Coronary artery (tissue), 2 donors: ENCODE measurements at regions not wholly inside any gene's neighbourhood (a gene's known extent, or its start where the extent isn't known, plus 50 kb on each side); places are given as distances from the start of the nearest gene placed in this dataset.
"Not testable (repeated sequence)": the region's sequence is repeated elsewhere in the genome, so short reads cannot be mapped to it uniquely, and the experiment has no call there.

Source experiments
- DNase-seq: peaks from one replicate; pipeline ENCODE4 v3.0.0-alpha.2; 2017; ENCODE audit warnings: low spot score
- H3K27ac ChIP-seq, 2 donors: fragments of 200-600 bp; sonication (generic); one replicate each; pipeline ENCODE4 v1.5.1; 2016 to 2019
- H3K4me3 ChIP-seq: fragments of 200-600 bp; sonication (generic); 2 replicates; pipeline ENCODE4 v1.5.1; 2016; ENCODE audit warnings: mild to moderate bottlenecking, moderate library complexity
- TF ChIP-seq, protein P1 (sequence below): fragments of 200-600 bp; sonication (generic); IDR thresholded peaks from one replicate; pipeline ENCODE4 v1.5.1; 2019; ENCODE audit warnings: antibody characterized with exemption

DNA sequence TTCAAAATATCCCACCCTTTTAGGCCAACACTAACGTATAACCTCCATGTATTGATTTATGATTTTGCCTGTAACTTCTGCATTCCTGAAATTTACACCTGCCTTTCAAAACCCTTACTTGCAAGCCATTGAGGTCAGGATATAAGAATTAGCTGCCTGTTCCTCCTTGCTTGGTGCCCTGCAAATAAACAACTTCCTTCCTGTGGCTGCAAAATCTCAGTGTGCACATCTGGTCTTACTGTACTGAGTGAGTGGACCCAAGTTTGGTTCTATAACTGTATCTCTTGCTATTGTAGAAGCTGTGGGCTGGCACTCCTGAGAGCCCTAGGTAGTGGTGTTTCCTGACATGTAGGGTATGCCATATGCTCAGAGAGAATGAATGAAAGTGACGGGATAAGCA is 191.1 kb upstream of the RASGRP1 start:
- no peak for DNase-seq
- TF ChIP-seq, protein P1, sequence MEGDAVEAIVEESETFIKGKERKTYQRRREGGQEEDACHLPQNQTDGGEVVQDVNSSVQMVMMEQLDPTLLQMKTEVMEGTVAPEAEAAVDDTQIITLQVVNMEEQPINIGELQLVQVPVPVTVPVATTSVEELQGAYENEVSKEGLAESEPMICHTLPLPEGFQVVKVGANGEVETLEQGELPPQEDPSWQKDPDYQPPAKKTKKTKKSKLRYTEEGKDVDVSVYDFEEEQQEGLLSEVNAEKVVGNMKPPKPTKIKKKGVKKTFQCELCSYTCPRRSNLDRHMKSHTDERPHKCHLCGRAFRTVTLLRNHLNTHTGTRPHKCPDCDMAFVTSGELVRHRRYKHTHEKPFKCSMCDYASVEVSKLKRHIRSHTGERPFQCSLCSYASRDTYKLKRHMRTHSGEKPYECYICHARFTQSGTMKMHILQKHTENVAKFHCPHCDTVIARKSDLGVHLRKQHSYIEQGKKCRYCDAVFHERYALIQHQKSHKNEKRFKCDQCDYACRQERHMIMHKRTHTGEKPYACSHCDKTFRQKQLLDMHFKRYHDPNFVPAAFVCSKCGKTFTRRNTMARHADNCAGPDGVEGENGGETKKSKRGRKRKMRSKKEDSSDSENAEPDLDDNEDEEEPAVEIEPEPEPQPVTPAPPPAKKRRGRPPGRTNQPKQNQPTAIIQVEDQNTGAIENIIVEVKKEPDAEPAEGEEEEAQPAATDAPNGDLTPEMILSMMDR, result no peak
- Histone ChIP-seq H3K27ac (no peak overlapping the region), H3K4me3 (no peak overlapping the region)

DNA sequence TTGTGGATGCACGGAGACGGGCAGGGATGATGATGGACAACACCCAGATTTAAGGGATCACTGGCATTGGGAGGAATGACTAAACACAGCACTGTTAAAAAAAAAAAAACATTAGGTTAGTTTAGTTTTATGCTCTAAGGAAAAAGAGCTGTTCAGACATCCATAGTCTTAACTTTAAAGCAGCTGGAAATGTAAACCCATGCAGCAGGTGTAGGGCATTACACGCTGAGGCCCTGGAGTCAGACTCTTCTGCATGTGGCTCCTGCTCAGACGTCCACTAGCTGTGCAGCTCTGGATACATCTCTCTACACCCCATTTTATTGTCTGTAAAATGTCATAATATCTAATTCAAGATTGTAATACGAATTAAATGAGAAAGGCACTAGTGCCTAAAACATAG is 191.8 kb upstream of the RASGRP1 start:
- no peak overlapping the region for H3K27ac ChIP-seq
- H3K4me3 ChIP-seq, result no peak overlapping the region
- DNase-seq, result no peak
- TF ChIP-seq, protein P1, result no peak

DNA sequence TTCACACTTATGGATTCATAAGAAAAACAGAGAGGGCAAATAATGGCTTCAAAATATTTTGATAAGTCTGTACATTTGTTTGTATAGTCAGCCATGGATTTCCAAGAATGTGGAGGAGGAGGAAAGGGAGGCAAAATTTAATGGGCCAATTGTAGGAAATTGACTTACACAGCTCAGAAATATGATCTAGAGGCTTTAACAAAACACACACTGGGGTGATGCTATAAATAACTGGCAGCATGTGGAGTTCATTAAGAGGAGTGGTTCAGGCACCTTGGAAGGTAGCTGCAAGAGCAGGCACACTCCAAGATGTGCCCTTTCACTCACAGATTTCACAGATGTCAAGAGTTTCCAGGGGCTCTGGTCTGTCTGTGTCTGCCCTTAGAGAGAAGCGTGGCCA is 193.4 kb upstream of the RASGRP1 start:
- Histone ChIP-seq H3K27ac (no peak overlapping the region), H3K4me3 (no peak overlapping the region)
- TF ChIP-seq, protein P1, result no peak
- DNase-seq, result no peak

DNA sequence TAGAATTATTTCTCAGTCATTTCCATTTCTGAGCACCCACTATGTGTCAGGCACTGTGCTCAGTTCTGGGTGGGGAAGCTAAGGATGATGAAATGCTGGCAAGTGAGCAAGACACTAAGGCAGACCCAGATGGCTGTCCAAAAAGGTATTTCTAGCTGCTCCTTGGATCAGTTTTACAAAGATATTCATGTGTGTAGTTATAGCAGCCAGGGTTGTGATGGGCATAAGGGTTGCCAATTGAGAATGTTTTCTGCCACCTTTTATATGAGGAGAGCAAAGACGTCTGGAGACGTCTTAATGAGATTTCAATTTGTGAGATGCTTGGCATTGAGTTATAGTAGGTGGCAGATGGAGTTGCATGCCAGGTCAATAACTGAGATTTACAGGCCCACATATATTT is 197.1 kb upstream of the RASGRP1 start:
- TF ChIP-seq, protein P1, result no peak
- Histone ChIP-seq H3K4me3 (no peak overlapping the region), H3K27ac (no peak overlapping the region)
- no peak for DNase-seq

DNA sequence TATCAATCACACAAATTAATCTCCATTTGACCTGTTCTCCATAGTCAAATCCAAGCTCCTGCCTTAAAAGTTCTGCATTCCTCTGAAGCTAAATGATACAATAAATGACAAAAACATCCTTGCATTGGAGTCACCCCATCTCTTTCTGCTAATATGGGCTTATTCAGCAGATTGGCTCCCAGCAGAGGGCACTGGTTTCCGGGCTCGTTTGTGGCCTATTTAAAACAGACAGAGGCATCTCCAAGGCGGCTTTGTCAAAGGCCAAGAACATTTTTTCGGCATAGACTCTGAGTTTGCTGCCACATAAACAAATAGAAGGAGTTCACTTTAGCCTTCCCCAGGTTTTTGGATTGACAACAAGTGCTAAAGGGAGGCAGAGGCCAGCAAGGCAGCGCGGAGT is 204.4 kb upstream of the RASGRP1 start:
- peak overlapping the region; percentile 16 for H3K4me3 ChIP-seq
- TF ChIP-seq, protein P1, result no peak
- no peak for DNase-seq
- H3K27ac ChIP-seq, result peak overlapping the region in 1 of 2 donors; percentile 67

DNA sequence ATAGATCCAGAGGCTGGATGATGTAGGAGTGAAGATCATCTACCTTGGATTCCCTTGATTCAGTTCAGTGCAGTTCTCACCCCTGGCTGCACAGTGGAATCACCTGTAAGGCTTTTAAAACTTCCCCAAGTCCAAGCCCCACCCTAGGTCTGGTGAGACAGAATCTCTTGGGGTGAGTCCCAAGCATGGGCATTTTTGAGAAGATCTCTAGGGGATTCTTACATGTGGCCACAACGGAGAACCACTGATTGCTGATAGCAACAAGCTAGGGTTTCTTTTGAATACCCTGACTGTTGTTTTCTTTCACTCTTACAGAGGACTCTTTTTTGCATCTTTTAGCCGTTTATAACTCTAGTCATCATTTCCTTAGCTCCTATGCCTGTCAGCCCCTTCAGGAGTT is 204.9 kb upstream of the RASGRP1 start:
- Histone ChIP-seq H3K4me3 (peak overlapping the region; percentile 16), H3K27ac (peak overlapping the region in 1 of 2 donors; percentile 67)
- no peak for DNase-seq
- TF ChIP-seq, protein P1, result no peak

DNA sequence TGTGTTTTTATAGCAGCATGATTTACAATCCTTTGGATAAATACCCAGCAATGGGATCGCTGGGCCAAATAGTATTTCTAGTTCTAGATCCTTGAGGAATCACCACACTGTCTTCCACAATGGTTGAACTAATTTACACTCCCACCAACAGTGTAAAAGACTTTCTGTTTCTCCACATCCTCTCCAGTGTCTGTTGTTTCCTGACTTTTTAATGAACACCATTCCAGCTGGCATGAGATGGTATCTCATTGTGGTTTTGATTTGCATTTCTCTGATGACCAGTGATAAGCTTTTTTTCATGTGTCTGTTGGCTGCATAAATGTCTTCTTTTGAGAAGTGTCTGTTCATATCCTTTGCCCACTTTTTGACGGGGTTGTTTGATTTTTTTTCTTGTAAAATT is 209.5 kb upstream of the RASGRP1 start:
- DNase-seq, H3K27ac ChIP-seq, H3K4me3 ChIP-seq: not testable (repeated sequence)

DNA sequence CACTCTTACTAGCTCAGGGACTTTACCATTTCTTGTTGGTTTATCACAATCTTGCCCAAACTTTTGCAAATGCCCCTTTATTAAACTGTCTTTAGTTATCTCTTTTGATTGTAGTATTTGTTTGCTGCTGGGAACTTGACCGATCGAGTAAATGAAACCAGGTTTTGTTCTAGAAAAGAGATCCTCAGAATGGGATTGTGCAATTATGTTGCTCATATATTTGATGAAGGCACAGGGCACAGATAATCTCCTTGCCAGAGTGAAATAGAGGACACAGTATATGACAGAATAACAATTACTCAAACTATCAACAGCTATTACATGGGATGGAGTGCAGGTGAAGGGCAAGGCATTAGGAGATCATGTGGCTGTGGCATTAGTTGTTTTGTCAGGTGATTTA is 216.6 kb upstream of the RASGRP1 start:
- DNase-seq, result no peak
- TF ChIP-seq, protein P1, result no peak
- Histone ChIP-seq H3K4me3 (no peak overlapping the region), H3K27ac (no peak overlapping the region)
